Vagina (tissue), 2 donors: ENCODE measurements at regions not wholly inside any gene's neighbourhood (a gene's known extent, or its start where the extent isn't known, plus 50 kb on each side); places are given as distances from the start of the nearest gene placed in this dataset.

Source experiments
- POLR2A ChIP-seq, 2 donors: fragments of 450-650 bp; IDR thresholded peaks; one replicate each; pipeline ENCODE4 v1.6.1; 2017; ENCODE audit warnings: antibody characterized with exemption in 2 of 2, mild to moderate bottlenecking in 2 of 2, moderate library complexity in 2 of 2
- POLR2AphosphoS5 ChIP-seq, 2 donors: sonication (generic); formaldehyde crosslinking; IDR thresholded peaks; one replicate each; pipeline ENCODE4 v1.9.0; 2017; ENCODE audit warnings: antibody characterized with exemption in 2 of 2, mild to moderate bottlenecking in 2 of 2, low read depth in 1 of 2; ENCODE audit not compliant: insufficient read depth in 1 of 2
- TF ChIP-seq, protein P1 (sequence below), 3 experiments: fragments of 450-650 bp in 2 of 3; fragments of 200-600 bp in 1 of 3; sonication (generic) in 1 of 3; IDR thresholded peaks; one replicate each; pipeline ENCODE4 v1.5.1; 2017 to 2019; ENCODE audit warnings: antibody characterized with exemption in 3 of 3, mild to moderate bottlenecking in 2 of 3, moderate library complexity in 2 of 3

DNA sequence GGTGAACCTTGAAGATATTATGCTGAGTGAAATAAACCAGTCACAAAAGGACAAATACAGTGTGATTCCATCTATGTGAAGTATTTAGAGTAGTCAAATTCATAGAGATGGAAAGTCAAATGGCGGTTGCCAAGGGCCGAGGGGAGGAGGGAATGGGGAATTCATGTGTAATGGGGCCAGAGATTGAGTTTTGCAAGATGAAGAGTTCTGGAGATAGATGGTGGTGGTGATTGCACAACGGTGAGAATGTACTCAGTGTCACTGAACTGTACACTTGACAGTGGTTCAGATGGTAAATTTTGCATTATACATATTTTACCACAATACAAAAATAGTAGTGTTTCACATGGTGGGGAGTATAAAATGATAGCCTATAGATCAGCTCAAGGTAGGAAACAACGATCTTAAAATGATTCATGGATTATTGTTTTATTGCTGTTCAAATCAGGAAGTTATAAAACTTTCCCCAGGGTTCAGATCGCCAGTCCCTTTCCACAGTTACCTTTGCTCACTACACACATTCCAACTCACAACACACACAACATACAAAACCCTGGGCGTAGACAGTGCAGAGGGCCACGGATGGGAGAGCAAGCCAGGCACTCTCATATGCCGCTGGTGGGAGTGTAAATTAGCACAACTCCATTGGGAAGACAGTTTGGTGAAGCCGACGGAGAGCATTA, 219.9 kb downstream of the ZIC5 start:
- TF ChIP-seq POLR2A (IDR thresholded peaks at IDR 0.05) (no peak), POLR2AphosphoS5 (IDR thresholded peaks at IDR 0.05; ENCODE audit: insufficient read depth in 1 of 2, low read depth in 1 of 2) (no peak)
- TF ChIP-seq, protein P1, sequence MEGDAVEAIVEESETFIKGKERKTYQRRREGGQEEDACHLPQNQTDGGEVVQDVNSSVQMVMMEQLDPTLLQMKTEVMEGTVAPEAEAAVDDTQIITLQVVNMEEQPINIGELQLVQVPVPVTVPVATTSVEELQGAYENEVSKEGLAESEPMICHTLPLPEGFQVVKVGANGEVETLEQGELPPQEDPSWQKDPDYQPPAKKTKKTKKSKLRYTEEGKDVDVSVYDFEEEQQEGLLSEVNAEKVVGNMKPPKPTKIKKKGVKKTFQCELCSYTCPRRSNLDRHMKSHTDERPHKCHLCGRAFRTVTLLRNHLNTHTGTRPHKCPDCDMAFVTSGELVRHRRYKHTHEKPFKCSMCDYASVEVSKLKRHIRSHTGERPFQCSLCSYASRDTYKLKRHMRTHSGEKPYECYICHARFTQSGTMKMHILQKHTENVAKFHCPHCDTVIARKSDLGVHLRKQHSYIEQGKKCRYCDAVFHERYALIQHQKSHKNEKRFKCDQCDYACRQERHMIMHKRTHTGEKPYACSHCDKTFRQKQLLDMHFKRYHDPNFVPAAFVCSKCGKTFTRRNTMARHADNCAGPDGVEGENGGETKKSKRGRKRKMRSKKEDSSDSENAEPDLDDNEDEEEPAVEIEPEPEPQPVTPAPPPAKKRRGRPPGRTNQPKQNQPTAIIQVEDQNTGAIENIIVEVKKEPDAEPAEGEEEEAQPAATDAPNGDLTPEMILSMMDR (IDR thresholded peaks at IDR 0.05) = no peak
